A172 (cell line): ENCODE measurements at regions not wholly inside any gene's neighbourhood (a gene's known extent, or its start where the extent isn't known, plus 50 kb on each side); places are given as distances from the start of the nearest gene placed in this dataset.
A peak's percentile ranks its signal among the peaks of the same experiment; 100 is the strongest.
"Not testable (repeated sequence)": the region's sequence is repeated elsewhere in the genome, so short reads cannot be mapped to it uniquely, and the experiment has no call there.

Source experiments
- DNase-seq: peaks from one replicate; pipeline ENCODE4 v3.0.0-alpha.2; 2015; ENCODE audit warnings: low spot score

DNA sequence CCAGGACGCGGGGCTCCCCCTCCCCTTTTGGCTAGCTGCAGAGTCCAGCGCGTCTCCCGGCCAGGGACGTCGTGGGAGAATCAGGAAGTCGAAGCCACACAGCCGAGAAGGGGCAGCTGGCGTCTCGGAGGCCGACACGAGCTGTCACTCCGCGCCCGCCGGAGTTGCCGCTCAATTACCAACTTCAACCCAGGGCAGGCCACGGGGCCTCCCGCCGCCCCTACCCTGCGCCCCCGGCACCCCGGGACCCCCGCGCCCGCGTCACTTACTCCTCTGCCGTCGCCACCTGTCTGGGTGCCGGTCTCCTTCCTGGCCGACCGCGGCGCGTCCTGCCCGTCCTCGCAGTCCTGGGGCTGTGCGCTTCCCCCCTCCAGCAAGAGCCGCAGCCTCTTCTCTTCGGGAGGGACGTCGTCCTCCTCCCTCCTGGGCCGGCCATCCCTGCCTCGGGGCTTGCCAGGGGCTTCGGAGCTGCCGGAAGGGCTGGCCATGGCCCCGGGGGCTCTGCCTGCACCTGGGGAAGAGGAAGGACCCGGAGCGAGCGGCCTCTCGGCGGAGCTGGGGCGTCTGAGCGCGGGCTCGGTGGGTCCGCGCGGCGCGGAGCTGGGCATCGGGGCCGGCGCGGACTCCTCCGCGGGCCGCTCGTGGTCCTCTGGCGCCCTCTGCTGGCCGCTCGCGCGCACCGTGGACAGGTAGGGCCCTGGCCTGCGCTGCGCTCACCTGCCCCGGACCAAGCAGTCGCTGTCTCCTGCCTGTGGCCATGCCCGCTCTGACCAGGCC, 65.6 kb upstream of the CLEC6A start:
- DNase-seq: not testable (repeated sequence)

- not testable (repeated sequence) for DNase-seq
Observed at GRCh38 chr12:8396225-8397071, 59.3 kb upstream of the CLEC6A start.

DNA sequence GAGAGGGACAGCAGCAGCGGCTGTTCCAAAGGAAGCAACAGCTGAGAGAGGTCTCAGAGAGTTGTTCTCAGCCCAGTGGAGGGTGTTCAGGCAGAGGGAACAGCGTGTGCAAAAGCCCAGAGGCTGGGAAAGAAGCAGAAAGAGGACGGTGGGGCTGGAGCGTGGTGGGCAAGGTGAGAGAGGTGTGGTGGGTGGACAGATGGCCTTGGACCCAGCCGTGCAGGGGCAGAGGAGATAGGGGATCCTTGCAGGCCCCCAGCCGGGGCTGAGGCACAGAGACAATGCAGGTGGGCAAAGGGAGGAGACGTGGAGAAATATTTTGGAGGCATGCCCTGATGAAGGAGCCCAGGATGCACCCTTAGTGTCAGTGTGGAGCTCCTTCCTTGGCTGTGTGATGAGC, 58.4 kb upstream of the CLEC6A start:
- DNase-seq: not testable (repeated sequence)

- peak; percentile 32 for DNase-seq
Observed at GRCh38 chr12:8399496-8400034, 56.2 kb upstream of the CLEC6A start.

DNA sequence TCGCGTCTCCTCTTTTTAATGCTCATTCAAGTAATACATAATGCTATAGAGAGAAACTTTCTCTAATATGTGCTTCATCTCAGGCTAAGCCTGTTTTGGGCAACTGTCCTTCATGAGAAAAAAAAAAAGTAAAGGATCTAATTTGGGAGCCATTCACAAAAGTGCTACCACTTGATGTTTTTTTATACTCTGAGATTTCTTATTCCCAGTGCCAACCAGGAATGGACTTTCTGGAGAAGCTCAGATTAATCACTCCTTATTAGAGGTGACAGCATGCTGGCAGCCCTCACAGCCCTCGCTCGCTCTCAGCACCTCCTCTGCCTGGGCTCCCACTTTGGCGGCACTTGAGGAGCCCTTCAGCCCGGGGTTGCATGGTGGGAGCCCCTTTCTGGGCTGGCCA, 51.9 kb upstream of the CLEC6A start:
- DNase-seq: not testable (repeated sequence)

GRCh38 chr12:8404341-8404740, 51.4 kb upstream of the CLEC6A start:
- not testable (repeated sequence) for DNase-seq
